OCI-LY7 (cell line): ENCODE measurements at regions not wholly inside any gene's neighbourhood (a gene's known extent, or its start where the extent isn't known, plus 50 kb on each side); places are given as distances from the start of the nearest gene placed in this dataset.

ENCODE experiments used
- CTCF ChIP-seq: fragments of 200-600 bp; sonication (generic); conservative IDR thresholded peaks from 2 replicates; pipeline ENCODE4 v1.5.1; 2014; ENCODE audit warnings: mild to moderate bottlenecking, antibody characterized with exemption, low read length, moderate library complexity, mixed read lengths
- EZH2phosphoT487 ChIP-seq: fragments of 200-600 bp; sonication (generic); IDR thresholded peaks from 2 replicates; pipeline ENCODE4 v1.6.1; 2018; ENCODE audit warnings: low read depth, borderline replicate concordance, mild to moderate bottlenecking, mixed run types, antibody characterized with exemption, low read length, moderate library complexity, mixed read lengths

GRCh38 chr13:109677206-109677605 is 109.2 kb downstream of the IRS2 start:
- TF ChIP-seq CTCF (no peak), EZH2phosphoT487 (no peak)
